IMR-90 (cell line): ENCODE measurements at regions not wholly inside any gene's neighbourhood (a gene's known extent, or its start where the extent isn't known, plus 50 kb on each side); places are given as distances from the start of the nearest gene placed in this dataset.

ENCODE experiments used
- CEBPB ChIP-seq: IDR thresholded peaks from 2 replicates; pipeline ENCODE4 v1.6.1; 2012; ENCODE audit warnings: low read depth, low read length, improper control_type of control experiment
- MAZ ChIP-seq: IDR thresholded peaks from 2 replicates; pipeline ENCODE4 v1.6.1; 2012; ENCODE audit warnings: low read depth, mild to moderate bottlenecking, low read length, improper control_type of control experiment, moderate library complexity, borderline replicate concordance
- MXI1 ChIP-seq: IDR thresholded peaks from 2 replicates; pipeline ENCODE4 v1.6.1; 2012; ENCODE audit warnings: low read depth, mild to moderate bottlenecking, low read length, moderate library complexity, borderline replicate concordance
- POLR2A ChIP-seq: IDR thresholded peaks from 2 replicates; pipeline ENCODE4 v1.6.1; 2012; ENCODE audit warnings: mild to moderate bottlenecking, low read depth, low read length
- RFX5 ChIP-seq: IDR thresholded peaks from 2 replicates; pipeline ENCODE4 v1.8.0; 2012; ENCODE audit warnings: low read depth, mild to moderate bottlenecking, low read length, moderate library complexity
- TF ChIP-seq, protein P1 (sequence below): conservative IDR thresholded peaks from 2 replicates; pipeline ENCODE4 v1.5.1; 2012; ENCODE audit warnings: mild to moderate bottlenecking, low read depth, low read length, improper control_type of control experiment

DNA sequence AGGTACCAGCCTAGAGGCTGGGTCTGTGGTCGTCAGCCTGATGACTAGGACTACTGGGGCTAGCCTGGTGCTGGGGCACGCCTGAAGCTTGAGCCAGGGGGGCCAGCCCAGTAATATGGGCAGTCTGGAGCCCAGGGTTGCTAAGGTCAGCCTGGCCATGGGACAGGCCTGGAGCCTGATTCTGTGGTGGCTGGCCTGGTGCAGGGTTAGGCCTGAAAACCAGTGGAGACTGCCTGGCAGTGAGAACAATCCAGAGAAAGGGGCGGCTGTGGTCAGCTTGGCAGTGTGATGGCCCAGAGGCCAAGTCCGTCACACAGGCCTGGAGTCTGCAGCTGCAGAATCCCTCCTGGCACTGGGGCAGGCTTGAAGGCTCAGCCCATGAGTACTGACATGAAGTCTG, 445.8 kb downstream of the SATB2 start:
- TF ChIP-seq MXI1, result no peak
- no peak for TF ChIP-seq RFX5
- TF ChIP-seq, protein P1, sequence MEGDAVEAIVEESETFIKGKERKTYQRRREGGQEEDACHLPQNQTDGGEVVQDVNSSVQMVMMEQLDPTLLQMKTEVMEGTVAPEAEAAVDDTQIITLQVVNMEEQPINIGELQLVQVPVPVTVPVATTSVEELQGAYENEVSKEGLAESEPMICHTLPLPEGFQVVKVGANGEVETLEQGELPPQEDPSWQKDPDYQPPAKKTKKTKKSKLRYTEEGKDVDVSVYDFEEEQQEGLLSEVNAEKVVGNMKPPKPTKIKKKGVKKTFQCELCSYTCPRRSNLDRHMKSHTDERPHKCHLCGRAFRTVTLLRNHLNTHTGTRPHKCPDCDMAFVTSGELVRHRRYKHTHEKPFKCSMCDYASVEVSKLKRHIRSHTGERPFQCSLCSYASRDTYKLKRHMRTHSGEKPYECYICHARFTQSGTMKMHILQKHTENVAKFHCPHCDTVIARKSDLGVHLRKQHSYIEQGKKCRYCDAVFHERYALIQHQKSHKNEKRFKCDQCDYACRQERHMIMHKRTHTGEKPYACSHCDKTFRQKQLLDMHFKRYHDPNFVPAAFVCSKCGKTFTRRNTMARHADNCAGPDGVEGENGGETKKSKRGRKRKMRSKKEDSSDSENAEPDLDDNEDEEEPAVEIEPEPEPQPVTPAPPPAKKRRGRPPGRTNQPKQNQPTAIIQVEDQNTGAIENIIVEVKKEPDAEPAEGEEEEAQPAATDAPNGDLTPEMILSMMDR, result no peak
- TF ChIP-seq POLR2A, result no peak
- no peak for TF ChIP-seq CEBPB
- TF ChIP-seq MAZ, result no peak
